ENCODE measurements at regions not wholly inside any gene's neighbourhood (a gene's known extent, or its start where the extent isn't known, plus 50 kb on each side); places are given as distances from the start of the nearest gene placed in this dataset.

GRCh38 chr10:33571616-33572015, 237.1 kb upstream of the NRP1 start:
- Histone ChIP-seq H3K36me3 (no peaks in the 10 kb centered on the region), H3K27me3 (no peaks in the 10 kb centered on the region), H3K4me3 (no peak overlapping the region), H3K9me3 (no peaks in the 10 kb centered on the region), H3K27ac (no peak overlapping the region), H3K4me1 (no peaks in the 10 kb centered on the region)
- TF ChIP-seq EP300 (IDR thresholded peaks at IDR 0.05) (no peak), POLR2AphosphoS5 (IDR thresholded peaks at IDR 0.05) (no peak), POLR2A (IDR thresholded peaks at IDR 0.05) (no peak)
- TF ChIP-seq, protein P1, sequence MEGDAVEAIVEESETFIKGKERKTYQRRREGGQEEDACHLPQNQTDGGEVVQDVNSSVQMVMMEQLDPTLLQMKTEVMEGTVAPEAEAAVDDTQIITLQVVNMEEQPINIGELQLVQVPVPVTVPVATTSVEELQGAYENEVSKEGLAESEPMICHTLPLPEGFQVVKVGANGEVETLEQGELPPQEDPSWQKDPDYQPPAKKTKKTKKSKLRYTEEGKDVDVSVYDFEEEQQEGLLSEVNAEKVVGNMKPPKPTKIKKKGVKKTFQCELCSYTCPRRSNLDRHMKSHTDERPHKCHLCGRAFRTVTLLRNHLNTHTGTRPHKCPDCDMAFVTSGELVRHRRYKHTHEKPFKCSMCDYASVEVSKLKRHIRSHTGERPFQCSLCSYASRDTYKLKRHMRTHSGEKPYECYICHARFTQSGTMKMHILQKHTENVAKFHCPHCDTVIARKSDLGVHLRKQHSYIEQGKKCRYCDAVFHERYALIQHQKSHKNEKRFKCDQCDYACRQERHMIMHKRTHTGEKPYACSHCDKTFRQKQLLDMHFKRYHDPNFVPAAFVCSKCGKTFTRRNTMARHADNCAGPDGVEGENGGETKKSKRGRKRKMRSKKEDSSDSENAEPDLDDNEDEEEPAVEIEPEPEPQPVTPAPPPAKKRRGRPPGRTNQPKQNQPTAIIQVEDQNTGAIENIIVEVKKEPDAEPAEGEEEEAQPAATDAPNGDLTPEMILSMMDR (IDR thresholded peaks at IDR 0.05), result no peak
- WGBS, 2 donors, result 90 to 97% methylated on average over 1 of the region's 1 CpG
- intact Hi-C loops (cut with DNase I), result no loop called here
- no peak for DNase-seq

DNA sequence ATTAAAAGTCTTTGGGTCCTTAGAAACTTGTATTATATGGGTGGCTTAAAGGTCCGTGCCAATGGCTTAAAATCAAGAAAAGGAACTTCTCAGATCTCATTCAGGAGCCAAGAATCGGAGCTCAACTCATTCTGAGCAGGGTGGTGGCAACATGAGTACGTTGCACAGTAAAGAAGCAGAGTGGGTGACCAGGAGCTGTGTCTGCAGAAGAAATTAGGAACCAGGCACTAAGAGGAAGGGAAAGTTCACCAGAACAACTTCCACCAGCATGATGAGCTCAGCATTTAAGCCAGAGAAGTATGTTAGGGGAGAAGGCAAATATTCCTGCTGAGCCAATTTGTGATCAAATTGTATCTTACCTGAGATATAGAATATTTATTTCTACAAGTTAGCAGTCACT, 236.0 kb upstream of the NRP1 start:
- DNase-seq, result no peak
- no peak overlapping the region for H3K27ac ChIP-seq
- intact Hi-C loops (cut with DNase I), result no loop called here
- H3K4me3 ChIP-seq, result no peak overlapping the region
- no peaks in the 10 kb centered on the region for H3K27me3 ChIP-seq
- WGBS, 2 donors, result 60 to 74% methylated on average over 3 of the region's 3 CpGs
- no peaks in the 10 kb centered on the region for H3K36me3 ChIP-seq
- H3K9me3 ChIP-seq, result no peaks in the 10 kb centered on the region
- no peaks in the 10 kb centered on the region for H3K4me1 ChIP-seq
- TF ChIP-seq, protein P1 (IDR thresholded peaks at IDR 0.05), result no peak
- TF ChIP-seq POLR2A (IDR thresholded peaks at IDR 0.05) (no peak), POLR2AphosphoS5 (IDR thresholded peaks at IDR 0.05) (no peak), EP300 (IDR thresholded peaks at IDR 0.05) (no peak)

GRCh38 chr10:33569702-33570101, 235.2 kb upstream of the NRP1 start:
- TF ChIP-seq EP300 (IDR thresholded peaks at IDR 0.05) (no peak), POLR2A (IDR thresholded peaks at IDR 0.05) (no peak), POLR2AphosphoS5 (IDR thresholded peaks at IDR 0.05) (no peak)
- TF ChIP-seq, protein P1 (IDR thresholded peaks at IDR 0.05), result no peak
- H3K4me1 ChIP-seq, result peaks cover 0 to 5% (median 0%) of the 10 kb centered on the region in 4 donors
- H3K27me3 ChIP-seq, result no peaks in the 10 kb centered on the region
- no peaks in the 10 kb centered on the region for H3K9me3 ChIP-seq
- no peaks in the 10 kb centered on the region for H3K36me3 ChIP-seq
- no peak for DNase-seq
- intact Hi-C loops (cut with DNase I), result no loop called here
- H3K27ac ChIP-seq, result no peak overlapping the region
- H3K4me3 ChIP-seq, result no peak overlapping the region
- WGBS, 2 donors, result 82 to 91% methylated on average over 1 of the region's 1 CpG

- DNase-seq, result no peak
- Histone ChIP-seq H3K4me3 (no peak overlapping the region), H3K27ac (no peak overlapping the region), H3K9me3 (no peaks in the 10 kb centered on the region), H3K36me3 (no peaks in the 10 kb centered on the region), H3K27me3 (no peaks in the 10 kb centered on the region), H3K4me1 (peaks cover 0 to 5% (median 0%) of the 10 kb centered on the region in 4 donors)
- TF ChIP-seq POLR2AphosphoS5 (IDR thresholded peaks at IDR 0.05), result no peak
- TF ChIP-seq POLR2A (IDR thresholded peaks at IDR 0.05), result no peak
- TF ChIP-seq, protein P1 (IDR thresholded peaks at IDR 0.05), result no peak
- no peak for TF ChIP-seq EP300 (IDR thresholded peaks at IDR 0.05)
- WGBS, 2 donors, result 59 to 76% methylated on average over 3 of the region's 3 CpGs
- intact Hi-C loops (cut with DNase I), result no loop called here
These were observed 232.0 kb upstream of the NRP1 start for GRCh38 chr10:33566426-33566825.

DNA sequence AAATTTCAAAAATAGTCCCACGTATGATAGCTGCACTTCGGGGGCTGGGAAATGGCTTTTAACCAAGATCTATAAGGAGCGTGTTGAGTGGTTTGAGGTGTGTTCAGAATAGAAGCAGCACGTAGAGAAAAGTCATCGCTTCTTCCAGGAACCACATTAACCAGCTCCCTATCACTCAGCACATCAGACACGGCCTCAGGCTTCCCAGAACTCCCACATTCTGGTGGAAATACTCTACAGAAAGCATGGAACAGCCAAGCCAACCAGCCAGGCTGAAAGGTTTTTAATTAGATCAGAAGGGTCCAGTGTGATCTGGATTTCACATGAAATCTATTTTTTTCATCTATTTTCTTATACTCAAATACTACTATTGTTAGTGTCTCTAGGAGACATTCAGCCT, 231.5 kb upstream of the NRP1 start:
- DNase-seq, result no peak
- 87 to 89% methylated on average over 6 of the region's 6 CpGs for WGBS, 2 donors
- no peaks in the 10 kb centered on the region for H3K36me3 ChIP-seq
- no peaks in the 10 kb centered on the region for H3K27me3 ChIP-seq
- no peak overlapping the region for H3K27ac ChIP-seq
- TF ChIP-seq POLR2A (IDR thresholded peaks at IDR 0.05) (no peak), EP300 (IDR thresholded peaks at IDR 0.05) (no peak), POLR2AphosphoS5 (IDR thresholded peaks at IDR 0.05) (no peak)
- TF ChIP-seq, protein P1 (IDR thresholded peaks at IDR 0.05), result no peak
- no peak overlapping the region for H3K4me3 ChIP-seq
- no peaks in the 10 kb centered on the region for H3K9me3 ChIP-seq
- peaks cover 0 to 5% (median 0%) of the 10 kb centered on the region in 4 donors for H3K4me1 ChIP-seq
- intact Hi-C loops (cut with DNase I), result no loop called here

Data from sigmoid colon (tissue), 6 donors.